ENCODE measurements at regions not wholly inside any gene's neighbourhood (a gene's known extent, or its start where the extent isn't known, plus 50 kb on each side); places are given as distances from the start of the nearest gene placed in this dataset.
A peak's percentile ranks its signal among the peaks of the same experiment; 100 is the strongest.
"Not testable (repeated sequence)": the region's sequence is repeated elsewhere in the genome, so short reads cannot be mapped to it uniquely, and the experiment has no call there.

DNA sequence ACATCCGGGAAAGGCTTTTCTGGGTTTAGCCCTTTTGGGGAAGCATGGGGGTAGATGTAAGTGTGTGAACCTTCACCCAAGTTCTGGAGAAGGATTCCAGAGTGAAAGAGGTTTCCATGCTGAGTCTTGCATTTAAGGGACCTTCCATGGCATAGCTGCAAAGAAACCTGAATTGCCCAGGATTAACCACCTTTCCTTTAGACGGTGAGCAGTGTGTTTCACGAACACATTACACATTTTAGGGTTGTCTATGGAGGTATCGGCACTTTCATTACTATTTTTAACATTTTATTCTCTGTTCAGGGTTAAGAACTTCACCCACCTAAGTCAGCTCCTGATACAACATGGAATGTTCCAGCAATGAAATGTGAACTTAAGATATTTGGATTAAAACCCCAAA, 250.2 kb upstream of the PLGLB2 start:
- not testable (repeated sequence) for DNase-seq

DNA sequence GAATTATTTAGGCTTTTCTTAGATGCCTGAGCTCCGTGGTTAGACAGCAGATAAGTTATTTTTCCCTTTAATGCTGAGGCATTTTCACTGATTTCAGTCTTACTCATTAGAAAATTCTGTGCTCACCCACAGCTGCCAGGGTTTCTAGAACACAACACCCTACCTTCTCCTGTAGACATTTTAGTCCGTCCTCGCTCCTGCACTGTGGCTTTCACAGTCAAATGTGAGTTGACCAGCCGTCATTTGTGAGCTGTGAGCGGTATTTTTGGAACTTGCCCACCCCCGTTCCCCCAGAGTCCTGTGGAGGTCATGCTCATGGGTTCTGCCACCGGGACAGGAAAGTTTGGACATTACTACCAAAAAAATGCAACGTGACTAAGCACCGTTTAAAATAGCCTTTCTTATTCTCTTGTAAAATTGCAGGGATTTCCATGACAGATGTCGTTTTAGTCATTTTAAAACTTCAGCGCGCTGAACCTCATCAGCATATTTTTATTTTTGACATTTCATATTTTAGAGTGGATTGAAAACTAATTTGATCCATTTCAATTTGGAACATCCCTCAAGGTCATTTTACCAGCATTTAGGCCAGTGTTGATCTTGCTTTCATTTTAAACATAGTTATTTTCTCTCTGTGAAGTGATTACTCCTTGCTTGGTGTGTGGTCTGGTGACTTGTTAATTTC, 249.6 kb upstream of the PLGLB2 start:
- DNase-seq = not testable (repeated sequence)

DNA sequence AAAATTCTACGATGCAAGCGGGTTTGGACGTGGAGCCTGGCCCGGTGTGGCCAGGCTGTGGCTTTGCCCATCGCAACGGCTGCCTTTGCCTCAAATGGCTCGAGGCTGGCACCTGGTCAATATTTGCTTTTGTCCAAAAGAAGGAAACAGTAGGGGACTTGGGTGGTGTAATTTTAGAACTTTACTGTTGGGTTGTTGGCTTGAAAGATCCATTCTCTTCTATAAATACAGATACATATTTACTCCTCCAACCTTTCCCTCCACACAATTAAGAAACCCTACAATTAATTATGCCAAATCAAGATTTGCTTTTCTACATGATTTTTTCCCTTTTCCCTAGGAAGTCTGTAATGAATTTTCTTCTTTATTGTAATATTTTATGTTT, 249.0 kb upstream of the PLGLB2 start:
- not testable (repeated sequence) for DNase-seq

DNA sequence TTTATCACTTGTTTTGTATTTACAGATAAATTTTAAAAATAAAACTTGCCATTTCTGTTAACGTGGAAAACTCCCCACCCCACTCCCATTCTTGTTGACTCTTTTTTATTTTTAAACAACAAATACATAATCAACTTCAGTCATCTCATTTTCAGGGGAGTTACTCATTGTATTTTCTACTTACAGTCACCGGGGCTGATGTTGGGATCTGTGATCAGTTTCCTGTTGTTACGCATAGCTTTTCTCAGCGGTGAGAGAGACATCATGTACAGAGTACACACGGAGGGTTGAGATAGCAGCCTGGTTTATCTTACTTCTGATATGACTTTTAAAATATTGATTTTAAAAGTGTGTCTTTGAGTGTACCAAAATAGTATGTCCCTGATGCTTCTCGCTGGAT, 248.0 kb upstream of the PLGLB2 start:
- DNase-seq = not testable (repeated sequence)

DNA sequence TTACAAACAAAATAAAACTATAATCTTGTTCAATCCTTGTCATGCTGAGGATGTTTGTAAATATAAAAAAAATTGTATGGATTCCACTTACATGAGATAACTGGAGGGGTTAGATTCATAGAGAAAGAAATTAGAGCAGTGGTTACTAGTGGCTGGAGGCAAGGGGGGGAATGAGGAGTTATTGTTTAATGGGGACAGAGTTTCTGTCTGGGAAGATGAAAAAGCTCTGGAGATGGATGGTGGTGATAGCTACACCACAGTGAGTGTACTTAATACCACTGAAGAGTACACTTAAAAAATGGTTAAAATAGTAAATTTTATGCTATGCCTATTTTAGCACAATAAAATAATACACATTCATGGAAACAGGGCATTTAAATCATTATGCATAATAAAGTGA, 247.5 kb upstream of the PLGLB2 start:
- not testable (repeated sequence) for DNase-seq

DNA sequence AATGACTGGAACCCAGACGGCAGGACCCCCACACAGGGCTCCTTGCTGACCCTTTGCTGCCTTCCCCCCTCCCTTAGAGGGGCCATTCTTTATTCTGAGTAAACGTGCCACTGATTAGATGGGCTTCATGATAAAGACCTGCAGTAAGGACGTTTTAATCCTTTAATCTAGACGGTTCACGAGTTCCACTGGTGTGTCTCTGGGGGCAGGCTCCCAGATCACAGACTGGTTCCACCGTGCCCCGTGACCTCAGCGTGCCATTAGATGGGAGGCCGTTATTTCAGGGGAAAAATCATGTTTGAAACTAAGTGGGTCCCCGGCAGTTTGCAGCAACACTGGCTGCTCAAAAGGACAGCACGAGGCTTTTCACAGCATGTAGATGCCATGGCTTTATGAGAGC, 246.9 kb upstream of the PLGLB2 start:
- not testable (repeated sequence) for DNase-seq

DNA sequence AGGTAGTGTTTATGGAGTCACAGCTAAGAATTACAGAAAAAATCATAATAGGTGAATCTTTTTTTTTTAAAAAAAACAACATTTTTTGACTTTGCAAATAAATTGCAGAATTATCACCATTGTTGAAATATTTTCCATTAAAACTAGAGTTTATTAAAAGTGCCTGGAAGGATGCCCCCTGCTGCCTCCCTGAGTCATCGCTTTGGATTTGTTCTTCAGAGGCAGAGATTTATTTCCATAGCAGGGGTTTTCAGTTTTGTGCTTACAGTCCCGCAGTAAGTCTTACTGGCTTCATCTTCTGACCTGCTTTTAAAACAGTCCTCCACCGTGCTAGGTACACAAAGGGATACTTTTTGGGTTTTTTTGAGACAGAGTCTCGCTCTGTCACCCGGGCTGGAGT, 244.9 kb upstream of the PLGLB2 start:
- not testable (repeated sequence) for DNase-seq

DNA sequence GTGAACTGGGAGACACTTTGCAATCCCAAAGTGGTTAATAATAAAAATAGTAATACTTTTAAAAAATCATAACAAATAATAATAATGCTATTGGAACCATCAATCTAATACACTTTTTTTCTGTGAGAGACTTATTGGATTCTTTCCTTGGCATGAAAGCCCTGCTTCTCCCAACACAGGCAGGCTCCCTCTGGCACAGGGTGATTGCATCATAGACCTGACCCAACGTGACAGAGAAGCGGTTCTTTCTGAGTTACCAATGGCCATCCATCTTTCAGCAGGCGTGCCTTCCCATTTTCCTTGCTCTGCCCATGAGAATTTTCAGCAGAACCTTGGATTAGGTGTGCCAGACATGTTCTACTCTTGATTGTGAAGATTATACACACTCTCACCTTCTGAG, 242.6 kb upstream of the PLGLB2 start:
- not testable (repeated sequence) for DNase-seq

DNA sequence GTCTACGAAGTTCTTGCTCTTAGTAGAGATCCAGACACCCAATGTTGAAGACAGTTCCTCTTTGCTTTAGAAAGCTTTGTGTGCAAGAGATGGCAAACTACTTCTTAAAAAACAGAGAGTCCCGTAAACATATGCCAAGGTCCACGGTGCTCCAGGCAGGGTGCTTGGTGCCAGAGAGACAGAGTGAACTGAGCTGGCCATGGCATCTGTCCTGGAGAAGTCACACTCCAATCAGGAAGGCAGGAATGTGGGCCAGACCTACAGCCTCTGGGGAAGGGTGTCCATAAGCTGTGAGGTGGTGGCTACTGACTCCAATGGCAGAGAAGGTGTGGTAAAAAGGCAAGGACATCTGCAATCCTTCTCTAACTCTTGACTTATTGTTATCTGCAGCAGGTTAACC, 242.0 kb upstream of the PLGLB2 start:
- DNase-seq = not testable (repeated sequence)

DNA sequence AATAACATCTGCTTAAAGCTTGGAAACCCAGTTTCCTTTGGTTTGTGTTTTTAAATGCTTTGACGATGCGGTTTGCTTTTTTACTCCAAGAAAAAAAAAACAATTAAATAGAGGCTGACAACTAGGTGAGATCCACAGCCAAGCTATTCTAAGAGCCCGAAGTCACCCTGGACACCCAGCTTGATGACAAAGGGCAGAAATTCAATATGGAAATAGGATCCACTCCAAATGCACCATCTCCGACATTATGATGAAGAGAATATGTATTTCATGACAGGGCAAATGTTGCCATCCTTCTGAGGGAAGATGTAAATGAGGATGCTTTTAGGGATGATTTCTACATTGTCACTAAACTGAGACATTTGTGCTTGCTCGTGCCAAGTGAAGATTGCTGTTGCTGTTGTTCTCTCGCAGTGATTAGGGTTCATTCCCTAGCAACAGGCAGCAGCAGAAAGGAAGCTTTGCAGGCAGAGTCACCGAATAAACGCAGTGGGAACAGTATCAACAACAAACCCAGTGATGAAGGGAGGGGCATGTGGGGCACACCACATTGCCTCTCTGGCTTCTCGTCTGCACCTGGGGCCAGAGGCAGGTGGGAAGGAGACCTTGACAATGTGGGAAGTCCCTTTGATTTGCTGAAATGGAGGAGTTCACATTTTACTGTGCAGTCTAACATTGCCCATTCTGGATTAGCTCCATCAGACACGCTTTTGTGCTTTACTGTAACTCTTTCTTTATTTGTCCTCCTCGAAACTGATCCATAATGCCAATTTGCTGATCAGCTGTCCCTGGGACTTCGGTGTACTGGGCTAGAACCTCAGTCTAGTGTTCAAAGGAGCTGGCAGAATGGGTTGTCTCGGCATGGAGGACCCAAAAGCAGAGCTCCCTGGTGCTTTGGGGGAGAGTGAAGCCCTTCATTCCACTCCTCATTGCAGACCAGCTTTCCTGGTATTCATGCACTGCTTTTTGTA, 240.2 kb upstream of the PLGLB2 start:
- peak; percentile 42 for DNase-seq

DNA sequence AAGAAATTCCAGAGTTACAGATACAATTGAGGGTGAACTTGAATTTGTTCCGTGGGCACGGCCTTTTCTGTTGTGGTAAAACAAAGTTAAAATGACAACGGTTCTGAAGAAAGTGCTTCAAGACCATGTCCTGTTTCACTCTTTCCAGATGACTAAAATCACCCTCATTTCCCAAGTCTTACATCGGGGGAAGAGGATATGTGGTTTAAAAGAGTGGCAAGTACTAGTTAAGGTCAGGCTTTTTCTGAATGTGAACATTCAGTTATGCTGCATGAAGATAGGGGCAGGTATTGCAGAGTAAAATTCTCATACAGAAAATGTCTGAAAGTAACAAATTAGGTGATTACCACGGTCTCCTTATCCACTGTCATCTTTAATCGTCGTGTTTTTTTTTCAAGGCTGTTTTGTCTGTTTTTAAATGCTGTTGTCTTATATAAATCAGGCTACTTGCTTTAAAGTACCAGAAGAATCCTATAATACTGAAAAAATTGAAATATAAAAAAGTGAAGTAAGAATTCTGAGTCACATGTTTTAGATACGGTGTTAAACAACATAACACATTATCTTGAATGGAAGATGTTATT, 236.6 kb upstream of the PLGLB2 start:
- DNase-seq = not testable (repeated sequence)

DNA sequence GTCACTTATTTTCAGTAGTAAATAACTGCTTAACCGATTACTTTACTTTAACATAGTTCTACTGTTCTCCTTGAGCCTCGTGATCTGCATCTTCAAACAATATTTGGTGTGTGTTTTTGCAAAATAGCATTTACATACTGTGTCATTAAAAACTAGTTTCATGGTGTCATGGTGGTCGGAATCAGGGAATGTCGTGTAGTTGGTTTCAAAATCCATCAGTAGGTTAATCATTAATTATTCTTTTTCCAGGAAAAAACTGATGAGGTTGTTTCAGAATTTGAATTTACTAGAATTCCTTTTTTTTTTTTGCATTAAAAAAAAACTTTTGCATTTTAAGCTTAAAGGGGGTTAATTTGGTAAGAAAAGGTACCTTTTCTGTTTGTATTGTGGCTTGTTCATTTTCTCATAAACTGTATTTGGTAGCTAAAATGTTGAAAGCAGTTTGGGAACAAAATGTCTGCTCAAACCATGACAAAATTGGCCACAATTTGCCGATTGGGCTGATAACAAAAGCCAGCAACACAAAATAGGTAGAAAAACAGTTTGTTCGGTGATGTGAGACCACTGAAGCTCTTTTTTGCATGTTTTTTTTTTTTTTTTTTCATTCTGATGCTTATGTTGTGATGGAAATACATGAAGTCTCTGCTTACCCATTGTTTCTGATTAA, 234.9 kb upstream of the PLGLB2 start:
- not testable (repeated sequence) for DNase-seq

DNA sequence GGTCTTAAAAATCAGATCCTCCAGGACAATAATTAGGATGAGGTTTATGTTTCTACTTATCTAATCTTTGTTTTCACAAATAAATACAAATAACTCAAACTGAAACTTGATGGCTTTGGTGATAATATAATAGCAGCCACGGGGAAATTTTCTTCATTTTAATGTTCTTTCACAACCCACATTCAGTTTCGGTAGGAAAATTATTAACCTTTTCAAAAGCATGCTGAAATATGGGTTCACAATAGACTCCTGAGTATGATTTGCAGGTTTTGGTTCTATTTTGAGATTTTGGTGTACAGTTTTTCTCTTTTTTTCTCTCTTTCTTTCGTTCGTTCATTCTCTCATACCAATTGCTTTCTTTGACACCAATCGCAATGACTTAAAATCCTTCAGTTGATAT, 233.9 kb upstream of the PLGLB2 start:
- DNase-seq = not testable (repeated sequence)

DNA sequence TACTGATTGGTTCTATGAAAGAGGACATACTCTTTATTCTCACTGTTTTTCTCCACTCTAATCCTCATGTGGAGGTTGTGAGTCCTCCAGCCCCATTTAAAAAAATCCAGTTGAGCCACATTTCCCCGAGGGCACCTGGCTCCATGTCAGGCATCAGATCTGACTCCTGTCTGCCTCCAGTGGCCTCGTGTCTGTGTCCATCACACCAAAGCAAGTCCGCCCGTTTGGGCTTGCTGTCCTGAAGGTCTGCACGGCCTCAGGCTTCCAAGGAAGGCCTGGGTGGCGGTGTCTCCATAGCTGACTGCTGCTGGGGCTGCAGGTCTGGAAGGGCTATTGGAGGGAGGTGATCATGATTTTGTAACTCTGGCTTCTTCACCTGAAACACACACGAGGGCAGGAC, 233.4 kb upstream of the PLGLB2 start:
- DNase-seq = not testable (repeated sequence)

DNA sequence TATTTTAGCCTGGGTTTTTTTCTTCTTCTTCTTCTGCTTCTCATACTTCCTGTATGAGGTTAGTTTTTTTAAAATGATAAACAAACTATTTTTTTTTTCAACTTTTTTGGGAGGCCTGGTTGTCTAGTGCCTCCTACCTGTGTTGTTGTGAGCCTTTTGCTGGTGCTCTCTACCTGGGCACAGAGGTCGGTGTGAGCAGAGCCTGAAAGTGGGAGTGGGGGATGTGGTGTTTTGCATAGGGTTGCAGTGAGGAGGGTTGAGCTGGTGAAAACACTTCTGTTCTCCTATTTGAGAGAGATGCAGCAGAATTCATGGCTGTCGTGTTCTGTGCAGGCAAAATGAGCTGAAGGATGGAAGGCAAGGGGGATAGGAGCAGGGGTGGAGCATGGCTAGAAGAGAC, 232.7 kb upstream of the PLGLB2 start:
- not testable (repeated sequence) for DNase-seq

DNA sequence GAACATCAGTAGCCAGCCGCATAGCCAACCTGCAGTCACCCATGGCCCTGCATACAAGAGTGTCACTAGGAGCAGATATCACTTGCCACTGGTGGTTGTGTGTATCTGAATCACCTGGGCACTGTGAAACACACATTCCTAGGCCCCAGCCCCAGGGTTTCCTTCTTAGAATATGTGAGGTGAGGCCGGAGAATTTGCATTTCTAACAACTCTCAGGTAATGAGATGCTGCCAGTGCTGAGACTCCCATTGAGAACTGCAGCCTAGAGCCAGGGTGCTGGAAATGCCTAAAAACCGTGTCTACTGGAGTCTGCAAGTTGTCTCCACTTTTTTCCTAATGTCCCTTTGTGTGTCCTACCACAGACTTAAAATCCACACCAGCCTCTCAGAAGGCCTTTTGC, 232.0 kb upstream of the PLGLB2 start:
- DNase-seq = not testable (repeated sequence)

DNA sequence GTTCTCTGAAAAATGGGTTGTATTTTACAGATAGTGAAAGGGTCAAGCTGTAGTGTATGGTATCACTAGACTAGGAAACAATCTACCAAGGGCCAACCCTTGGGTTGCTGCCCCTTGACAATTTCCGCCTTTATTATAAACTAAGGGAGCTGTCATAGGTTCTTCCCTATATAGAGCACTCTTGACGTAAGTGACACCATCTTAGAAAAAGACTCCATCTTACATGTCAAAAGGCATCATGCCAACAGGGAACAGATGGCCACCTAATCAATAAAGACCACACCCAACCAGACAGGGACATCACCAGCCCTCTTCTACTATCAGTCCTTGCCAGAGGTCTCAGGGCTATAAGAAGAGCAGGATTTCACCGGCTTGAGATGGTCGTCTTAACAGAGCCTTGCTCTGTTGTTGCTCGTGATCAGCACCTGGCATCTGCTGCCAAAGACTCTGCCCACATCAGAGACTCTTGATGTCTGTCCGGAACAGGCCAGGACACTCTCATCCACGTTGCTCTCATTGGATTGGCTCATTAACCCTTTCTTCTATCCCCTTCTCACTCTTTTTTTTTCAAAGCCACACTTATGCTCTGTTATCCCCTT, 231.4 kb upstream of the PLGLB2 start:
- not testable (repeated sequence) for DNase-seq

DNA sequence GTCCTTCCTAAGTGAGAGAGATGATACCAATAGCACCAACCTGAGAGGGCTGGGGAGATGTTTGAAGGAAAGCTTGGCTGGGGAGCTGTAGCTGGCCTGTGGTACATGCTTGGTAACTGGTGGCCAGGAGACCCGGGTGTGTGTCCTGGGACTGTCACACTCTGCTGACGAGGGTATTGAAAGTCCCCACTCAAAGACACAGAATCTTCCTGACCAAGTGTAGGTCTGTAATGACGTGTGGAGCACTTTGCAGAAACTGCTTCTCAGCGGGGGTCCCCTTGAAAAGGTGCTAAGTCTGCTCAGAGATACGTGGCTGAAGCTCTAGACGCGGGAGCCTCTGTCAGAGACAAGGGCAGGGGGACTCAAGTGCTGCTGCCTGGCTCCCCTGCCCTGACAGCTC, 230.4 kb upstream of the PLGLB2 start:
- DNase-seq = not testable (repeated sequence)

DNA sequence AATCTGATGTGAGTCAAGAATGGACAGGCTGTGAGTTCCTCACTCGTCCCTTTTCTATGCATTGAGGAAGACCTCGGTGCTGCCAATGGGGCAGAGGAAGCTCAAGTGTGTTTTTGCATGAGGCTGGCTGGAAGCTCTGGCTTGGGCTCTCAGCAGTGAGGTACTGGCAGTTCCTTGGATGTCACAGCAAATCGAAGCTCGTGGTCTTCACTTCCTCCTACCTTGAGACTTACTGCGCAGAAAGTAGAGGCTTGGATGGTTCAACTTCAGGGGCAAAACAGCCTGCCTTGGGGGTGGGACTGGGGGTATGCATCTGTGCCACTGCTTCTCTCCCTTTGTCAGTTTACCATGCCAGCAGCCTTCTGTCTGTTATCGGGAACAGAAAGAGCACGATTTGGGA, 229.8 kb upstream of the PLGLB2 start:
- DNase-seq = not testable (repeated sequence)

DNA sequence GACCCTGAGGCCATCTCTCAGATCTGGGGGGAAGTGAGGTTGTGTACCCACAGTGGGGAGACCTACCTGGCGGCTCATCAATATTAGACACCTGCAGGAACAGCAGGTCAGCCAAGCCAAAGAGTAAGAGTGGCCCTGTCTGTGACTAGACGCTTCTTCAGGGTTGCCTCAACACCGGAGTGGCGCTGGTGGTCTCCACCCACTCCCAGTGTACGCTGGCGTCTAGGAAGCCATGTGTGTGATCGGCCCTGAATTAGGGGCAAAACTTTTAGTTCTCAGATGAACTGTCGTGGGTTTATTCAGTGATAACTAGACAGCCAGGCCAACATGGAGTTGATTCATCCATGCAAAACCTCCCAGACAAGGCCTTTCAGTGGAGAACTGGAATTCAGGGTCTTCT, 229.3 kb upstream of the PLGLB2 start:
- not testable (repeated sequence) for DNase-seq

DNA sequence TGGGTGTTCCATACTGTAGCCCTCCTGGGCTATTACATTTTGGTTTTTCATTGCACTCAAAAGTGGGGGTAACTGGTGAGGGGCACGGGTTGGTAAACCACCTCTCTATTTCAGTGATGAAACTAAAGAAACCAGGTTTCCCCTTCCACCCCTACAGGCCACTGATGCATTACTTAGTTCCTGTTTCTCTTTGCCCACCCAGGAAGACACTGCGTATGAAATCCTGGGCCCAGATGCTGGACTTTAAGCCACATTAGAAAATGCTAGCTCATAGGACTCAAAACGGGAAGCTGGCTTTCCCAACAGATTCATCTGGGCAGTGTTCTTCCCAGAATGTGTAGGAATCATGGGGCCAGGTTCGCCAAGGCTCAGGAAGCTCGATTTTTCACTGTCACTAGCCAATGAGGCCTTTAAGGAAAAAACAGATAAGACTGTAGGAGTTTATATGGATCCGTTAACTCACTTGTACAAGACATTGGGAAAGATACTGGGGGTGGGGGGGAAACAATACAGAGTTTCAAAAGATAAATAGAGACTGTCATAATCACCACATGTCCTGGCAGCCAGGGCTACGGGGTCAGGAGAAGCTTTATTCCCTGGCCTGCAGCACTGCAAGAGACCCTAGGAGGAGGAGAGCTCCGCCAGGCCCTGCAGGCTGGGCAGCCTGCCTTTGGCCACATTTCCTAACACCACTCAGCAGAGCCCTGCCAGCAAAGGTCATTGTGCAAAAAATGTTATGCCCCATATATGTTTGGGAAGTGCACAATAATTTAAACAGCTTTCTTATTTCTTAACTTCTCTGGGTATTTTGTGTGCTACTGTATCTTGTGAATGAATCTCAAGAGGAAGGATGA, 228.5 kb upstream of the PLGLB2 start:
- not testable (repeated sequence) for DNase-seq

DNA sequence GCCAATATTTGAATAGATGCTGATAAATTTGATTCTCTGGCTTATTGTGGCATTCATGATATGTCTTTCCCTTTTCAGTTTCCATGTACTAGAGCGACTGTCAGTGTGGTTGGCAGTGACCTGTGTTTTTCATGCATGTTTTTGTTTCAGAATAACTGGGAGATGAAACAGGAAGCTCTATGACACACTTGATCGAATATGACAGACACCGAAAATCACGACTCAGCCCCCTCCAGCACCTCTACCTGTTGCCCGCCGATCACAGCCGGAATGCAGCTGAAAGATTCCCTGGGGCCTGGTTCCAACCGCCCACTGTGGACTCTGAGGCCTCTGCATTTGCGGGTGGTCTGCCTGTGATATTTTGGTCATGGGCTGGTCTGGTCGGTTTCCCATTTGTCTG, 226.8 kb upstream of the PLGLB2 start:
- DNase-seq = peak; percentile 47

All from activated CD4-positive, alpha-beta T cell treated with anti-CD3 and anti-CD28 coated beads, Interleukin-2, amount 50 U/mL, for 1 hour (primary cell).